Pancreas (tissue), 10 donors: ENCODE measurements at regions not wholly inside any gene's neighbourhood (a gene's known extent, or its start where the extent isn't known, plus 50 kb on each side); places are given as distances from the start of the nearest gene placed in this dataset.

Source experiments
- ATAC-seq, 4 donors: fragments of 200-7000 bp; cut with Tn5 transposase; one replicate each; pipeline versions ENCODE4 v1.8.0 to v1.9.1; 2020; ENCODE audit warnings: mild to moderate bottlenecking in 4 of 4, moderate library complexity in 4 of 4
- DNase-seq, 6 donors: peaks; one replicate each; pipeline ENCODE4 v3.0.0-alpha.2; 2020
- FAIRE-seq: peaks from 2 replicates; lab custom pipeline; 2012; peaks lifted over from hg19 to GRCh38; lab: Jason Lieb, UNC
- H3K27ac ChIP-seq, 4 donors: fragments of 200-600 bp; sonication (generic); 1 replicate in 3 of 4; 2 replicates in 1 of 4; pipeline versions ENCODE4 v1.5.0 to v1.8.0; 2020
- H3K27me3 ChIP-seq, 4 donors: fragments of 200-600 bp; one replicate each; pipeline ENCODE4 v1.8.0; 2021
- H3K36me3 ChIP-seq, 3 donors: fragments of 200-600 bp; sonication (generic) in 1 of 3; one replicate each; pipeline versions ENCODE4 v1.5.0 to v1.8.0; 2020 to 2021
- H3K4me1 ChIP-seq, 3 donors: fragments of 200-600 bp; one replicate each; pipeline ENCODE4 v1.8.0; 2021
- H3K4me3 ChIP-seq, 4 donors: fragments of 200-600 bp; sonication (generic) in 2 of 4; one replicate each; pipeline versions ENCODE4 v1.5.0 to v1.8.0; 2020 to 2021
- H3K9me3 ChIP-seq, 4 donors: fragments of 200-600 bp; one replicate each; pipeline ENCODE4 v1.8.0; 2021
- WGBS, 2 donors: extraction: QIAGEN DNeasy Blood & Tissue Kit; methylation state at CpG; one replicate each; pipeline ENCODE4 v1.1.7; 2013; 5-methylcytosine and 5-hydroxymethylcytosine counted together
- intact Hi-C, 3 donors: fragments of 100-400 bp; cut with DNase I; formaldehyde crosslinking; loops; one replicate each; pipeline versions ENCODE4 v1.11.1 to v1.14.2; 2022
- TF ChIP-seq, protein P1 (sequence below), 4 donors: fragments of 200-600 bp; sonication (generic) in 3 of 4; IDR thresholded peaks; one replicate each; pipeline versions ENCODE4 v1.5.0 to v1.8.0; 2021; ENCODE audit warnings: antibody characterized with exemption in 4 of 4
- donor health status: healthy with polysubstance abuse.
- donor health status: DM: no; HTN: no; CAD: no; lungs with moderate emphysema.
- donor health status: DM: no; HTN: no; CAD: no.
- donor health status: control.
- donor health status: control.
- donor health status: Bipolar disorder and iron deficiency.
- donor health status: DM: yes; HTN: yes; CAD: no.
- donor health status: DM: no; HTN: no; CAD: no.
- donor health status: DM: no; HTN: no; CAD: no.
- donor health status: DM: yes; HTN: yes; CAD: no.

DNA sequence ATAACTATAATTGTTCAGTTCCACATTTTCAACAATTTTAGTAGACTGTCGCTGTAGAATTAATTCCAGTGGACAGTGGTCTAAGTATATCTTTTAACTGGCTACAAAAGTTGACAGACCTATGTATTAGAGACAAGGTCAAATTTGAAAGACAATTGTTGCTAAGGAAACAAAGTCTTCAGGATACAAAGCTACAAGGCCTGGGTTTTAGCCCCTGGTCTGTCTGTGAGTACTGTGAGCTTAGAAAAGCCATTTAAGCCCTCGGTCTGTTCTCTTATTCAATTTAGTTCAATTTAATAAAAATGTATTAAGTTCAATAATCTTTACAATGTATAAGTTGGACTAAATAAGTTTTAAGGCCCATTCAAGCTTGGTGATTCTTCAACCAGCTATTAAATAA is 352.5 kb downstream of the HDGFL1 start:
- no peaks in the 10 kb centered on the region for H3K9me3 ChIP-seq
- ATAC-seq (no peak), FAIRE-seq (no peak), DNase-seq (no peak)
- WGBS, 2 donors: 71 to 74% methylated on average over 2 of the region's 2 CpGs
- intact Hi-C loops: no loop called here
- TF ChIP-seq, protein P1, sequence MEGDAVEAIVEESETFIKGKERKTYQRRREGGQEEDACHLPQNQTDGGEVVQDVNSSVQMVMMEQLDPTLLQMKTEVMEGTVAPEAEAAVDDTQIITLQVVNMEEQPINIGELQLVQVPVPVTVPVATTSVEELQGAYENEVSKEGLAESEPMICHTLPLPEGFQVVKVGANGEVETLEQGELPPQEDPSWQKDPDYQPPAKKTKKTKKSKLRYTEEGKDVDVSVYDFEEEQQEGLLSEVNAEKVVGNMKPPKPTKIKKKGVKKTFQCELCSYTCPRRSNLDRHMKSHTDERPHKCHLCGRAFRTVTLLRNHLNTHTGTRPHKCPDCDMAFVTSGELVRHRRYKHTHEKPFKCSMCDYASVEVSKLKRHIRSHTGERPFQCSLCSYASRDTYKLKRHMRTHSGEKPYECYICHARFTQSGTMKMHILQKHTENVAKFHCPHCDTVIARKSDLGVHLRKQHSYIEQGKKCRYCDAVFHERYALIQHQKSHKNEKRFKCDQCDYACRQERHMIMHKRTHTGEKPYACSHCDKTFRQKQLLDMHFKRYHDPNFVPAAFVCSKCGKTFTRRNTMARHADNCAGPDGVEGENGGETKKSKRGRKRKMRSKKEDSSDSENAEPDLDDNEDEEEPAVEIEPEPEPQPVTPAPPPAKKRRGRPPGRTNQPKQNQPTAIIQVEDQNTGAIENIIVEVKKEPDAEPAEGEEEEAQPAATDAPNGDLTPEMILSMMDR (IDR thresholded peaks at IDR 0.05): no peak
- no peak overlapping the region for H3K4me3 ChIP-seq
- peaks cover 0 to 8% (median 0%) of the 10 kb centered on the region in 3 donors for H3K4me1 ChIP-seq
- H3K27me3 ChIP-seq: no peaks in the 10 kb centered on the region
- H3K27ac ChIP-seq: no peak overlapping the region
- no peaks in the 10 kb centered on the region for H3K36me3 ChIP-seq

DNA sequence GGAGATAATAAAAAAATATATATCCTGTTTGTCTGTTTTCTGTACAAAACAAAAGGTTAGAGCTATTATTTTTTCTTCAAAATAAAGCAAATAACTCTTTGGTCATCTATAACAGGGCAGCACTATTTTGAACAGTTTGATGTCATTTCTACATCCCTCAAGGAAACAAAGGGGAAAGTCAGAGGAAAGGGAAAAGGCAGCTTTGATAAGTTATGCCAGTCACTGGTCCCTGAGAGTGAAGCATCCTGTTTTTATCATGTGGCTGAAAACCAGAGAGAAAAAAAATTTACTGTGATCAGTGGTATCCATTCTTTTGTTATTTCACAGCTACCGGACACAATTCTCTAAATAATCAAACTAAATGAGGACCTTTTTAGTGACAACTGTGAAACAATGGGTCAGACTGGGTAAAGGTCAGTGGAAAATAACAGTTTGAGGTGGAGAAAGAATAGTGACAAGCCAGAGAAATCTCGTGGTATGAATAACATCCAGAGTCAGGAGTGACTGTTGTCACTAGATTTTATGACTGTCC is 356.0 kb downstream of the HDGFL1 start:
- intact Hi-C loops: no loop called here
- DNase-seq (no peak), FAIRE-seq (no peak), ATAC-seq (no peak)
- WGBS, 2 donors: 53 to 57% methylated on average over 2 of the region's 2 CpGs
- Histone ChIP-seq H3K27ac (no peak overlapping the region), H3K27me3 (no peaks in the 10 kb centered on the region), H3K9me3 (no peaks in the 10 kb centered on the region), H3K36me3 (no peaks in the 10 kb centered on the region), H3K4me1 (peaks cover 0 to 3% (median 0%) of the 10 kb centered on the region in 3 donors), H3K4me3 (no peak overlapping the region)
- TF ChIP-seq, protein P1 (IDR thresholded peaks at IDR 0.05): no peak

DNA sequence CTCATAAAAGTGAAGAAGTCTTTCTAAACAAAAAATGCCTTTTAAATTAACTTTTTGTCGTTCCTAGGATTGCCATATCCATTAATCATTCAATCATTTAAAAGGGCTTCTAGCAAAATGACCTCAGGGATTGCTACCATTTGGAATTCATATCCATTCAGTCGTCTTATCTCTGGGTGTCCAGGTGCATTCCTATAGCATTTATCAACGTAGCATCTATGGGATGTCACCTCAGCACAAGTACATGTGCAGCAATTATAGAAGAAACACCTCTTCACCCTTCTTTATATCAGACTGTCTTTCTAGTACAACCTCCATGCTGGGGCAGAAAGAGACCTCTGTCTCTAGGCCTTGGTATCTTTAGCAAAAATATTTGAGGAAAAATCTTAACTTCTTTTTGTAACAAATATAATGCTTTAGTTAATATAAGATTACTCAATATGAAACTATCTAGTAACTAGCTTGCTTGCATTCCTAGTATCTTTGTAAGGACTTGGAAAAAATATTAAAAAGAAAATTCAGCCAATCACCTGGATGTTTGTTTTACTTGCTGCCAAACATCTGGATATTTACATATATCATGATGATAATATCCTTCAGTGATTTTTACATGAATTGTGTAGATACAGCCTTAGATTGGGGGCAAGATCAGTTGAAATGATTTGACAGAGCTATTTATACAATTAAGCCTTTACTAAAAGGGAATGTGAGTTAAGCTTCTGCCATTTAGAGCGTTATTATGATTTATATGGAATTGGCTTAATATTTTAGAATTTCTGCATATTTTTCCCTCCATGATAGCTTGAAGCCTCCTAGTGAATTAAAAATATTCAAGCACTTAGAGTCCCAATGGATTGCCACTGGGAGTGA is 356.8 kb downstream of the HDGFL1 start:
- Histone ChIP-seq H3K36me3 (no peaks in the 10 kb centered on the region), H3K27me3 (no peaks in the 10 kb centered on the region), H3K4me3 (no peak overlapping the region), H3K4me1 (peaks cover 0 to 3% (median 0%) of the 10 kb centered on the region in 3 donors), H3K27ac (no peak overlapping the region), H3K9me3 (no peaks in the 10 kb centered on the region)
- intact Hi-C loops: no loop called here
- DNase-seq: no peak
- FAIRE-seq: no peak
- no peak for ATAC-seq
- WGBS, 2 donors: 37 to 56% methylated on average over 4 of the region's 4 CpGs
- TF ChIP-seq, protein P1 (IDR thresholded peaks at IDR 0.05): no peak

DNA sequence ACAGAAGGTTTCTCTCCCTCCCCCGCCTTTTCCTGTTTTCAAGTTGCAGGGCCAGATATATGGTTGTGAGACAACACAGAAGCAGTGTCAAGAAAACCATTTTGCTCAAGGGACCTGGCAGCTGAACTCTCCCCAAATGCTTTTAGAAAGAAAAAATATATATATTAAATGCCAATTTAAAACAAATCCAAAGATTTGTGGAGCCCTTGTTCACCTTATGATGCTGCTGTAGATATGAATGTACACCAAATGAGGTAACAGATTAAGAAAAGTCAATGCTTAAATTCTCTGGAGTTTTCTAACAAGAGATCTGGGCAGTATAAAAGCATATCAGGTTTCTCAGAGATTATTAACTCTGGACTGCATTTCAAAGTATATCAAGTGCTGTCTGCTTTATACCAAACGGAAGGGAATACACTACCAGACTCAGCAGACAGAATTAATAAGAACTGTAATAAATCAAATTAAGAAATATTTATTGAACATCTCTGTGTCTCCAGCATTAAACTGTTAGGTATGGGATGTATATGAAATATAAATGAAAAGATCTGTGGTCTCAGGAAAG is 357.5 kb downstream of the HDGFL1 start:
- FAIRE-seq: no peak
- DNase-seq: no peak
- no peaks in the 10 kb centered on the region for H3K27me3 ChIP-seq
- no peak overlapping the region for H3K27ac ChIP-seq
- WGBS, 2 donors: 61 to 68% methylated on average over 2 of the region's 2 CpGs
- no peaks in the 10 kb centered on the region for H3K9me3 ChIP-seq
- peaks cover 0 to 3% (median 0%) of the 10 kb centered on the region in 3 donors for H3K4me1 ChIP-seq
- no peak overlapping the region for H3K4me3 ChIP-seq
- TF ChIP-seq, protein P1 (IDR thresholded peaks at IDR 0.05): no peak
- no peak for ATAC-seq
- H3K36me3 ChIP-seq: no peaks in the 10 kb centered on the region
- intact Hi-C loops: no loop called here
